HG03521 (cell line): ENCODE measurements at regions not wholly inside any gene's neighbourhood (a gene's known extent, or its start where the extent isn't known, plus 50 kb on each side); places are given as distances from the start of the nearest gene placed in this dataset.
"Not testable (repeated sequence)": the region's sequence is repeated elsewhere in the genome, so short reads cannot be mapped to it uniquely, and the experiment has no call there.

Experiments used
- ATAC-seq: cut with Tn5 transposase; IDR thresholded peaks from one replicate; pipeline ENCODE4 v1.9.1; 2021; ENCODE audit warnings: mild to moderate bottlenecking, moderate library complexity; ENCODE audit not compliant: unreplicated experiment

DNA sequence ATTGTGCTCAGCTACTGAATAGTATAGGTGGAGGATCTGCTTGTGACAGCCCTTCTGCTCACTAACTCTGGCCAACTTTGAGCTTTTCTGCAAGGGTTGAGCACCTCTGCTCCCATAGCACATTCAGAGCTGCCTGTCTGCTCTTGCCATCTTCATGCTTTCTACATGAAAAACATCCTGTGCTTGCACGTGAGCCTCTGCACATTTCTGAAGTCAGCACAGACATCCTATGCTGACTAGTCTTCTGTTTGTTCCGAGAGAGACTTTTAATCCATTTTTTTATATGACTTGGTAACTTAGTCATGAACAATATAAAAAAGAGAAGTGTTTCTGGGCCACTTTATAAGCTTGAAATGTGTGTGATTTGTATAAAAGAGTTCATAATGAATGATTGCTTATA is 969.3 kb downstream of the TMTC2 start:
- ATAC-seq, result no peak

DNA sequence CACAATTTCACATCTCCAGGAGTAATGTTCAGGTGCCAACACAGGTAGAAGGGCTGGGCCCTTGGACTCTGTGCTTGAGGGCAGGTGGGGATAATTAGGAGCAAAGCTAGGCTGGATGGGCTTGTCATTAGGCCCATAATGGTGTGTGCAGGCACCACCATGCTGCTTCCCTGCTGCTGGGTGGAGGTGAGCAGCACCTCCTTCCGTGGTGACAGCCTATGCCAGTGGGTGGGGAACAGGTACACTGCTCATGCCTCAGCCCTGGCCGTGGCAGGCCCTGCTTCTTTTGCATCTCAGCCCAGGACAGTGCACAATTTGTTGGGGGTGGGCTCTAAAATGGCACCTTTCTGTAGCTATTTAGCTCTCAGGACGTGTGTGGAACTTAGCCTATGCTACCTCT is 955.5 kb downstream of the TMTC2 start:
- ATAC-seq, result no peak

DNA sequence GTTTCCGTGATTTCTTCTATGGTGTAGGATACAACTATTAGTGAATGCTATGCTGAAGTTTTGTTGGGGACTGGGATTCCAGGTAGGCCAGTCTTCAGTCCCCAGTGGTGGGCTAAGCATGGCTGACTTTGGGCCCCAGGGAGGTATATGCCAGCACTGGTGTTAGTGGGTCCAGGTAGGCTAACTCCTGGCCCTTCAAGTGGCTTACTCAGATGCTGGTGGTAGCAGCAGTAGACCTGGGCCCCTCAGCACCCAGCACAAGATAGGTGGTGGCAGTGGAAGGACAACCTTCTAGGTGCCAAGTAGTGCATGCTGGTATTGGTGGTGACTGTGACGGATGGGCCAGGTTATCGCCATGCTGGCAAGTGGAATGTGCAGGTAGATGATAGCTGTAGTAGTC is 955.1 kb downstream of the TMTC2 start:
- ATAC-seq, result no peak

DNA sequence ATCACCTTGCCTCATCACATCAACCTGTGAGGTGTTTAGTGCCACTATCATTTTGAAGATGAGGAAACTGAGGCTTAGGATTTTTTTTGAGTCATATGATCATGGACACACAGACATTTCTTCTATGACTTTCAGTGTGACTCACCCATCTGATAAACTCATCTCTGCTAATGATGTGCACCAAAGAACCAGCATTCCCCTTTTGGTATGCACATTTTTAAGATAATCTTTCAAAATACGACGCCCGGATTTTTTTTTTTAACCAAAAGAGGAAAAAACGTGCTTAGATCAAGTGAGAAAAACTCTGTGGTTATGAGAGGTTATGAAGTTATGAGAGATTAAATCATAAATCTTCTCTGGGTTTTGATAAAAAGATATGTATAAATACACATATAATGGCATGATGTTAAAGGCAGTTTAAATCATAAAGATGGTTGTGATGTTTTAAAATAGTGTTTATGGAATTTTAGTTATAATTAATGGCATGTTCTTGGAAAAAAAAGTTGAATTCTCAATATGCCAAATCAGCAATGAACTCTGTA is 948.1 kb downstream of the TMTC2 start:
- no peak for ATAC-seq

DNA sequence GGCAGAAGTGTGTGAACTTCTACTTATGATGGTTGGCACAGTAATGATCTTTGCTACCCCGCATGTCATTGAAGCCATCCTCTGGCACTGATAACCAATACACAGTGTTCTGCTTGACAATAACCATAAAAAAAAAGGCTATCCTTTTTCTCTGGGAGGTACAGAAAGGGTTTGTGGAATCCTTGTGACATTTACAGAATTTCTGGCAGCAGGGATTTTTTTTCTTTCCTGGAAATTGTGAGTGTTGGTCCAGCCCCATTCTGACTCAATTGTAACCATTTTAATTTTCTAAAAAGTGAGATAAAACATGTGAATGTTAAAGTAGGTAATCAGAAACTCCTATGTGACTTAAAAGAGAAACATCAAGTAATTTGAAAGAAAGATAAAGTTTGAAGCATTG is 943.8 kb downstream of the TMTC2 start:
- no peak for ATAC-seq

DNA sequence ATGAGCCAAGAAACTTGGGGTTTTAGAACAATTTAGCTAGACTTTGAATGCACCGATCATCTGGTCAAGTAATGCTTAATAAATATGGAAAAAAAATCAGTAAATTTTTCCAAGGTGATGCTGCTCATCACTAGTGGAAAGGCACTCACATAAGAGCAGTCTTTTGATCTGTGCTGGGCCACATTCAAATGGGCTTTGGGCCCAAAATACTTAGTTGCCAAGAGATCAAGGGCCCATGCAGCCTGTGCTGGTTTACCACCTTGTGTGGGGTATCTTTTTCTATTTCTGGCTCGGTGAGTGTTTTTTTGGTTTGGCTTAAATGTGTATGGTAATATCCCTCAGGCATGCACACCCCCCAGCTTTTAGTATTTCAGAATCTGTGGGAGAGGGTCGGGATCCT is 943.2 kb downstream of the TMTC2 start:
- ATAC-seq, result no peak

DNA sequence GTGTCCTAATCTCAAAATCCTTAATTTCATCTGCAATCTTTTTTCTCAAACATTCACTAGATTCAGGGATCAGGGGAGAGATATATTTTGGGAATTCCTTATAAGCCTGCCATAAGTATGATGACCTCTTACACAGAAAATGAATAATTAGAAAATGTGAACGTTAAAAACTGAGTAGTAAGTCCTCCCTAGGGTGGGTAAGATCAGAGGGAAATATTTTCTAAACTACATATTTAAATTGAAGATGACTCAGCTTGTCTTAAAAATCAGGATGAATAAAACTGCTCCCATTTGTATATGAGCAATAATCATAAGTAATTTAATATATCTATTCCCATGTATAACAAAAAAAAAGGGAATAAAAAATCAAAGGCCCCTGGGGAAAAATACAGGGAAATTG is 935.5 kb downstream of the TMTC2 start:
- no peak for ATAC-seq

DNA sequence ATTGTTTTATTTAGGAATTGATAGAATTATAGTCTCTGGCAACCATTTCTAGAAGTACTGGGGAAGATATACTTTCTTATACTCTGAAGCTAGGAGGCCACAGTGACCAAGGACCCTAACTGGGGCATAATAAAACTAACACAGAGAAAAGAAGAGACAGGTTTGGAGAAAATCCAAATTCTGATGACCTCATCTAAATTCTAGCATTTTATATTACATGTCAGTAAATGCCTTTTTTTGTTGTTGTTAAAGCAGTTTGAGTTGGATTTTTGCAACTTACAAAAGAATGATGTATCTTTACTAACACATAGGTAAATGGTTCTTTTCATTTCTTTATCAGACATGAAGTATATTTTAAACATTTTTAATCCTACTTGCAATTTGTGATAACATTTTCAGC is 933.3 kb downstream of the TMTC2 start:
- ATAC-seq, result no peak

DNA sequence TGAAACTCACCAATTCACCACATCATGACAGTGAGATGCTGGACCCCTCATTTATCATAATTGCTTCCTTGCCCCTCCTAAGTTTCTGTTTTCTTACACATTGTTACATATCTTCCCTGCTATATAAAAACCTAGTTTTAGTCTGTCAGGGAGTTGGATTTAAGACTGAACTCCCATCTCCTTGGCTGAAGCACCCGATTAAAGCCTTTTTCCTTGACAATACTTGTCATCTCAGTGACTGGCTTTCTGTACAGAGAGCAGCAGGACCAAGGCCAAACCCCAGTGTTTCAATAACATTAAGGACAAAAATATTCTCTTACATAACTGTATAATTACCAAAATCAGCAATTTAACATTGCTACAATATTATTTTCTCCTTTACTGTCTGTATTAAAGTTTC is 928.4 kb downstream of the TMTC2 start:
- no peak for ATAC-seq

DNA sequence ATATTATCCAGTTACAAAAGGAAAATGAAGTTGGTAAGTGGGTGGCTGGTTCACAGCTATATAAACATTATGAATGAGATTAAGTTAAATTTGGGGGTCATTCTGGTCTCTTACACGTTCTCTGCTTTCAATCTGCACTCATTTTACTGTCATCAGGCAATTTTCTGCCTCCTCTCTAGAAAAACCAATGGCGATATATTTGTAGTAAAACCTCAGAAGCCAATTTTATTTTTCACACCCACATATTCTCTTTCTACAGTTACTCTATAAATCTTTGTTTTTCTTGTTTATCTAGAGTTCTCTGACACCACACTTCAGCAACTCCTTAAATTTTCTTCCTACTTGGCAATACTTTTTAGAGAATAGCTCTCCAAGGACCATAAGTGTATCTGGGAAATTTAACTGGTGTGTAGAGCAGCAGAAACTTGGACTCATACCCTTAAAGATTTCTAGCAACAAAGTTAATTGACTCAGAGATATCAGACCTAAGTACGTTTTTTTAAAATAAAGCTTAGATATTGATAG is 926.9 kb downstream of the TMTC2 start:
- no peak for ATAC-seq

DNA sequence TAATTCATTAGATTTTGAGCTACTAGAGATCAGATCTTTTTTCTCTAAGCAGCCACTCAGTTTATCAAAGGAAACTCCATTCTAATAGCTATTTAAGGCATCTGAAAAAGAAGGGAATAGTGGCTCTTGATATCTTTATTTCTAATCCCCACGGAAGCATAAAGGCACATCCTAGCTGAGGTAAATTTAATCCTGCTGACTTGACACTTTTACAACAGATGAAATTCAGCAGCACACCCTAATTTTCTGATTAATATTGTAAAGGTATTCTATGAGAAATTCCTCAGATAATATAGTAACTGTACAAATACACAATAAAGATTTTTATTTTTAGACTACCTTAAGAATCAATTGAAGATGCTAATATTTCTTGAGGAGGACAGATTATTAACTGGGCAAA is 916.4 kb downstream of the TMTC2 start:
- ATAC-seq, result no peak

DNA sequence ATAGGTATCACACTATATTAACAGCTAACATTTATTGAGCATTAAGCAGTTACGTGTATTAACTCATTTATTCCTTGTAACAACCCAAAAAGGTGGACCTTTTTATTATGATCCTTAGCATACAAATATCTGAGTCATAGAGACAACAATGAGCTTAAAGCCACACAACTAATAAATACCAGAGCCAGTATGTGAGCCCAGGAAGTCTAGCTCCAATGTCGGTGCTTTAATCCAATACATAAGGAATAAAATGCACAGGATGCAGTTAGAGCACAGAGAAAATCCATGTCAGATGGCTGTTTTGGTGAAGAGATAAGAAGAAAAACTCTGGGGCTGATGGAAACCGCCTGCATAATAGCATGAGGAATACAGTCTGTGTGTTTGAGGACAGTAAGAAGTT is 888.6 kb downstream of the TMTC2 start:
- no peak for ATAC-seq

DNA sequence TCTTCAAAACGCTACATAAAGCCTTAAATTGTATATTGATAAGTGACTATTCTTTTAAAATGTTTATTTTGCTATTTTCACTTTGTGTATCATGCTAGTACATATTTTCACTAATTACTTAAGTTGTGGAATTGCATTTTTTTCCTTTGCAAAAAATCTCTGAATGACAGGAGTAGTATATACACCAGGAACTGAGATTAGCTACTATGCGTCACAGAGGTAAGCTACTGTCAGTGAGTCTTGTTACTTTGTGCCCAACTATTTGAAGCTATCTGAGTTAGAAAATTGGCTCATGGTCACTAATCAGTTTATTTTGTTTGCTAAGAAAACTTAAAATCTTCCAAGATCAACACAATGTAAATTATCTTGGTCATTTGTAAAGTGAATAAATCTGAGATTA is 887.4 kb downstream of the TMTC2 start:
- ATAC-seq, result no peak

DNA sequence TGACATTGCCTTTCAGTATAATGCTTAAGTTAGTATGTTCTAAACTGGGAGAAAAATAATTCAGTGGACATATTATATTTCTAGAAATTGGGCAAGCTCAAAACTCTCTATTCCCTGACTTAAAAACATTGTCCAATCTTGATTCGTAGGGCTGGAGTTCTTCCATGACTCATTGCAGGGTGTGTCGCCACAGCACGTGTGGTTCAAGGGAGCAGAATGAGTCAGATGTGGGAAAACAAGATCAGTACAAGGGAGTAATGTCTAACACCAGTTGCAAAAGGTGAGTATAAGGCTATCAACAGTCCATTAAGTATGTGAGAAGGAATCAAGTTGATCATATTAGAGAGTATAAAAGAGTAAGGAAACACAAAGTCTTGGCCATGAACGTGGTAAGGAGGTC is 887.0 kb downstream of the TMTC2 start:
- ATAC-seq, result no peak

DNA sequence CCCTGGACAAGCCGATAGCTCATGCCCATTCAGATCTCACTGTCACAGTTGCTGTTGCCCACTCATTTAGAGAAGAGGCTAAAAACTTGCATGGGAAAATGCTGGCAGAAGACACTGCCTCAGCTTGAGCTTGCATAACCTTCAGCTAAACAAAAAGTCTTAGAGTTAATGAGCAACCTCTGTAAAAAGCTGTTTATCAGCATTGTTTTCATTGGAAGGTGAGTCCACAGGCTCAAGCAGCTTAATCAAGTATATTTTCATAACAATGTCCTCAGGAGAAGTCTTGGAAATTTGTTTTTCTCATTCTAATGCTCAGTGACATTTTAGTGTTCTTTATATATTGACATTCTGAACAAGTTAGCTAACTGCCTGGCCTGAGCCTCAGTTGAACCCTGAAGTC is 872.9 kb downstream of the TMTC2 start:
- no peak for ATAC-seq

DNA sequence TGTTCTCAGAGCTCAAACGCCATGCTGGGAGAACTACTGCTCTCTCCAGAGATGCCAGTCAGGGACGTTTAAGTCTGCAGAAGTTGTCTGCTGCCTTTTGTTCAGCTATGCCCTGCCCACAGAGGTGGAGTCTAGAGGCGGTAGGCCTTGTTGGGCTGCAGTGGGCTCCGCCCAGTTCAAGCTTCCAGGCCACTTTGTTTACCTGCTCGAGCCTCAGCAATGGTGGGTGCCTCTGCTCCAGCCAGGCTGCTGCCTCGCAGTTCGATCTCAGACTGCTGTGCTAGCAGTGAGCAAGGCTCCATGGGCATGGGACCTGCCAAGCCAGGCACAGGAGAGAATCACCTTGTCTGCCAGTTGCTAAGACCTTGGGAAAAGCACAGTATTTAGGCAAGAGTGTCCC is 869.3 kb downstream of the TMTC2 start:
- not testable (repeated sequence) for ATAC-seq

DNA sequence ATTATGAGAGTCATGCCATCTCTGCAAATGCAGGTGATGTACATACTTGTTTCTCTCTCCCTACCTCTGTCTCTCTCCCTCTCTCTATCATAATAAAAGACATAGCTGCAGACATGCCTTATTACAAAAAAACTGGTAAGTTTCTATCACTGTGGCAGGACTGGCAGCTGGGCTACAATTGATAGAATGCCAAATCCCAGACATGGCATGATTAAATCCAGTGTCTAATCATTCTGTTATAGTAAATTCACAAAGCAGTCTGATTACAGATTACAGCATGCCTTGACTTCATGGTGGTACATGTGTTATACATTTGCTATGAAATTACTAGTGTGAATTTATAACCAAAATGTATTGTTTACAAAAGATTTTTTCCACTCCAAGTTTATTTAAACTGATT is 854.7 kb downstream of the TMTC2 start:
- ATAC-seq, result no peak

DNA sequence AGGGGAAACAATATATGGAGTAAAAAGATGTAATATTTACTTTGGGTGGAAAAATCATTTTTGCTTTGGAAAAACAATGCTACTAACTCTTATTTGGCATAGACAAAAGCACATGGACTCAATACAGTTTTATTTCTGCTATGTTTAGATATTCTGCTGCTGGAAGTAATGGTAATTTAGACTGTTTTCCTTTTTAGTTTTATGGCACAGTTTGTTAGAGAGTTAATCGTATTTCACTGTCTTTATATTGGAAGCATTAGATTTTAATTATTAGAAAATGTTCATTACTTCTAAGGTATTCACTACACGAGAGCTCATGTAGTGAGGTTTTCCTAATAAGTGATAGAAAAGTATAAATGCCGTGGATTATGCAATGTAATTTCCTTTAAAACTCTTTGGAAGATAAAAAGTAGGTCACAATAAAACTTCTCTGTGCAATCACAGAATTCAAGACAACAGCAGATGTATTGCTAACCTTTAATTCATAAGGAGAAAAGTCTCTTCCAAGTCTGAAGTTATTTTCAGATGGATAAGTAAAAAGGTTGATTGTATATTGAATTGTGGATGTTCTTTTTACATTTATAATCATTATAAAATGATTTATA is 851.8 kb downstream of the TMTC2 start:
- ATAC-seq, result no peak

DNA sequence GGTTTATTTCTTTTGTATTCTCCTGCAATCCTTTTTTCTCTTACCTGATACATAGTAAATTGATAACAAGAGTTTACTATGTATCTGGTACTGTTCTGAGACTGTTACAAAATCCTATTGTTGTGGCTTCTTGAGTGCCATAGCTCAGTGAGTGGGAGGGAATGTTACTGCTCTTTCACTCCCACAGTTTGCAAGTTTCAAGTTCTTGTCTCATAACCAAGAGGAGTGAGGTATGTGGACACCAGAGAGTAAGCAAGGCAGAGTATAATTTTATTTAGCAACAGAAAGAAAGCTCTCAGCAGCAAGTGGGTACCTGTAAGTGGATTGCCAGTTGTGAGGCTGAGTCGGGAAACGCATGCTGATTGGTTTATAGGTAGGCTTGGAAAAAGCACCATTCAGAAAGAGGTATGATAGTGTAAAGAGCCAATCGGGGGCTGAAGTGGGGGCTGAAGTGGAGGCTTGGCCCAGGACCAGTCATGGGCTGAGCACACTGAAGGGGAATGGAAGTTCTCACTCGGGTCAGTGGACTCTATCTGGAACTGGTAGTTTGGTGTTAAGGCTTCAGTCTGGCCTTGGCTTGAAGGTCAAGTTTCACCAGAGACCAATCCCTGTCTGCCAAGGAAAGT is 850.8 kb downstream of the TMTC2 start:
- no peak for ATAC-seq

DNA sequence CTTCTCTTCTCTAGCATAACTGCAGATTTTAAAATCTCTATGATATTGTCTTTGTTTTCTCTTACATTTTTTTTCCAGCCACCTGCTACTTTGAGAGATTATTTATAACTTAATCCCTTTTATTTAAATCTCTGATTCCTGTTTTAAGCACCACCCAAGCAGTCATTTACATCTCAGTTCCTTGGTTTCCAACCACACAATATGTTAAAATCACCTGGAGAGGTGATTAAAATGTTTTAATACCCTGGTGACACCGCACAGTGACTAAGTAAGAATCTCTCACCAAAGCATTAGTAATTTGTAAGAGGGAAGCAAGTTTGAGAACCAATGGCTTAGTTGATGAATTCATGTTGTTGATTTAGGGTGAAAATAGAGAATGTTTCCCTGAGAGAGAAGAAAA is 849.8 kb downstream of the TMTC2 start:
- ATAC-seq, result no peak

DNA sequence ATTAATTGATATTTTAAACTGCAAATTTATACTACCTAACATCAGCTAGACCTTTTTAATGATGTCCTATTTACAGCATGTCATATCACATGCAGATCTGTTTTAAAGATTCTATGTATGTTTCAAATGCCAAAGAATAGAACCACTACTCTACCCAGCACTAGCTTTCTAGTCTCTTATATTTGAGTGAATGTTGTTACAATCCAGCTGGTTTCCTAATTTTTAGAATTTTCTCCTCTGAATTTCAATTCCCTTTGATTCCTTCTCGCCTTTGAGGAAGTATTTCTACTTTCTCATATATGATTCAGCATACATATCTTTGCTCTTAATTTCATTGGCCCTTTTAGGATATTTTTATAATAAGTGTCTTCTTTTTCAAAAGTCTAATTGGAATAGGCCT is 841.9 kb downstream of the TMTC2 start:
- ATAC-seq, result no peak

DNA sequence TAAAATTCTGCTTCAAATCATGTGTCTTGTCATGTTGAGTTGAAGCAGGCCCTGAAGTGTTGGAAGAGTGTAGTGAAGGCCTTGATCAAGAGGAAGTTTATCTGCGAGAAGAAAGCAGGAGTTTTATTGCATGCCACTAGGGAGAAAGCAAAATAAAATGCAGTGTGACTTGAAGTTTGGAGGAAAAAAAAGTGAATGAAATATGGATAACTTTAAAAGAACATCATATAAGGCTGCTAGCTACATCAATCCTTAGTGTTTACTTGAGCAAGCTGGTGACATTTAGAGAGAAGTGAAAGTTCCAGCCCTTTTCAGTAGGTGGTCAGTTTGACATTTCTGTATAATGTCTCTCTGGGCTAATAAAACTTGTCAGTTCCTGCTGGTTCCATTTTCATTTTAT is 841.1 kb downstream of the TMTC2 start:
- no peak for ATAC-seq
